ENCODE measurements at regions not wholly inside any gene's neighbourhood (a gene's known extent, or its start where the extent isn't known, plus 50 kb on each side); places are given as distances from the start of the nearest gene placed in this dataset.

GRCh38 chr3:191070201-191070600 lies 128.8 kb upstream of the OSTN start:
- H3K4me3 ChIP-seq (ENCODE audit: low read depth, low read length, poor library complexity, severe bottlenecking): no peak overlapping the region
- H3K36me3 ChIP-seq (ENCODE audit: insufficient read depth, low read length): no peaks in the 10 kb centered on the region
- TF ChIP-seq, protein P1, sequence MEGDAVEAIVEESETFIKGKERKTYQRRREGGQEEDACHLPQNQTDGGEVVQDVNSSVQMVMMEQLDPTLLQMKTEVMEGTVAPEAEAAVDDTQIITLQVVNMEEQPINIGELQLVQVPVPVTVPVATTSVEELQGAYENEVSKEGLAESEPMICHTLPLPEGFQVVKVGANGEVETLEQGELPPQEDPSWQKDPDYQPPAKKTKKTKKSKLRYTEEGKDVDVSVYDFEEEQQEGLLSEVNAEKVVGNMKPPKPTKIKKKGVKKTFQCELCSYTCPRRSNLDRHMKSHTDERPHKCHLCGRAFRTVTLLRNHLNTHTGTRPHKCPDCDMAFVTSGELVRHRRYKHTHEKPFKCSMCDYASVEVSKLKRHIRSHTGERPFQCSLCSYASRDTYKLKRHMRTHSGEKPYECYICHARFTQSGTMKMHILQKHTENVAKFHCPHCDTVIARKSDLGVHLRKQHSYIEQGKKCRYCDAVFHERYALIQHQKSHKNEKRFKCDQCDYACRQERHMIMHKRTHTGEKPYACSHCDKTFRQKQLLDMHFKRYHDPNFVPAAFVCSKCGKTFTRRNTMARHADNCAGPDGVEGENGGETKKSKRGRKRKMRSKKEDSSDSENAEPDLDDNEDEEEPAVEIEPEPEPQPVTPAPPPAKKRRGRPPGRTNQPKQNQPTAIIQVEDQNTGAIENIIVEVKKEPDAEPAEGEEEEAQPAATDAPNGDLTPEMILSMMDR (IDR thresholded peaks at IDR 0.05; ENCODE audit: low read length): no peak
- no peak for TF ChIP-seq EZH2 (IDR thresholded peaks at IDR 0.05; ENCODE audit: borderline replicate concordance, low read length)
- no peak overlapping the region for H3K9ac ChIP-seq (ENCODE audit: low read length)
- no peaks in the 10 kb centered on the region for H3K79me2 ChIP-seq (ENCODE audit: insufficient read depth, low read length)
- no peak overlapping the region for H3K4me2 ChIP-seq (ENCODE audit: low read length)
- no peak overlapping the region for H2AFZ ChIP-seq (ENCODE audit: low read length)
- no peaks in the 10 kb centered on the region for H3K9me3 ChIP-seq (ENCODE audit: low read length)
- H3F3A ChIP-seq (ENCODE audit: insufficient read depth, low read length): no peaks in the 10 kb centered on the region
- no peaks in the 10 kb centered on the region for H3K27me3 ChIP-seq (ENCODE audit: insufficient read depth, low read length)
- H3K27ac ChIP-seq (ENCODE audit: low read depth, low read length, poor library complexity, severe bottlenecking): no peak overlapping the region
- no peaks in the 10 kb centered on the region for H3K4me1 ChIP-seq (ENCODE audit: insufficient read depth, low read length, severe bottlenecking)
- H4K20me1 ChIP-seq (ENCODE audit: insufficient read depth, low read length): no peaks in the 10 kb centered on the region
- no peaks in the 10 kb centered on the region for H3K9me2 ChIP-seq (ENCODE audit: low read depth, low read length)

DNA sequence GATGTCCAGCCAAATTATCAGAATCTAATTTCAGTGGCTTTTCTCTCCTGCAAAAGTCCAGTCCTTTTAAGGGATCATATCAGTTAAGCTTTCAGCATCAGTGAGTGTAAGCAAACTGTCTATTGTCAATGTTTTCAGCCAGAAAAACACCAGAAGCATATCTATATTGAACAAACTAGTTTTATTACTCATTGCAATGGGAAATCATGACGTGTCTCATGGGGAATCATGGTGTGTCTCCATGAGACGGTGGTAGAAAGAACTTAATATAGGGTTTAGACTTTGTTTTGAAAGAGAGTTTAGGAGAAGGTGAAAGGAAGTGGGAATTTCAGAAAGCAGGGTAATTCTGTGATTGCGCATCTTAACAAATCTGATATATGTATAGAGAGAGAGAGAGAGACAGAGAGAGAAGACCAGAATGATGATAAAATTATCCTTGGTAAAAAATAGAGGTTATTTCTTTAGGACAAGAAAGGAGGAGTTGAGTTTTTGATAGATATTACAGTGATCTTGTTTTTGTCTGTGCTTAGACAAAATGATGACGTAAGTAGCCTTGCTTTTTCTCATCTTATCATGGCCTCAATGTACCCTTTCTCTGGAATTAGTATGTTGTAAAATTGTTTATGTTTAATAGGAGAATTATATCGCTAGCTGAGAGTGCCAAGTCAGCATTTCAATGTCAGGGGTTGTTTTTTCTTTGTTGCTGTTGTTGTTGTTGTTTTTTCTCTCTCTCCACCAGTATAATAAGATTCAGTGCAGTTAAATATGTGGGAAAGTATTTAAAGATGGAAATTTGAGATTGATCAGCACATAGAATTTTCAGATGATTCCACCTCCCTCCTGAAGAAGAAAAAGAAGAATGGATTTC lies 129.9 kb upstream of the OSTN start:
- TF ChIP-seq, protein P1 (IDR thresholded peaks at IDR 0.05; ENCODE audit: low read length): no peak
- TF ChIP-seq EZH2 (IDR thresholded peaks at IDR 0.05; ENCODE audit: borderline replicate concordance, low read length): no peak
- no peak overlapping the region for H3K4me3 ChIP-seq (ENCODE audit: low read depth, low read length, poor library complexity, severe bottlenecking)
- no peaks in the 10 kb centered on the region for H3K79me2 ChIP-seq (ENCODE audit: insufficient read depth, low read length)
- no peaks in the 10 kb centered on the region for H3K9me2 ChIP-seq (ENCODE audit: low read depth, low read length)
- H3K27ac ChIP-seq (ENCODE audit: low read depth, low read length, poor library complexity, severe bottlenecking): no peak overlapping the region
- no peak overlapping the region for H3K4me2 ChIP-seq (ENCODE audit: low read length)
- H3K36me3 ChIP-seq (ENCODE audit: insufficient read depth, low read length): no peaks in the 10 kb centered on the region
- no peak overlapping the region for H2AFZ ChIP-seq (ENCODE audit: low read length)
- no peaks in the 10 kb centered on the region for H3K4me1 ChIP-seq (ENCODE audit: insufficient read depth, low read length, severe bottlenecking)
- no peaks in the 10 kb centered on the region for H3K9me3 ChIP-seq (ENCODE audit: low read length)
- H3K27me3 ChIP-seq (ENCODE audit: insufficient read depth, low read length): no peaks in the 10 kb centered on the region
- no peak overlapping the region for H3K9ac ChIP-seq (ENCODE audit: low read length)
- no peaks in the 10 kb centered on the region for H3F3A ChIP-seq (ENCODE audit: insufficient read depth, low read length)
- no peaks in the 10 kb centered on the region for H4K20me1 ChIP-seq (ENCODE audit: insufficient read depth, low read length)

GRCh38 chr3:191066669-191067068 lies 132.4 kb upstream of the OSTN start:
- Histone ChIP-seq H3K79me2 (ENCODE audit: insufficient read depth, low read length) (no peaks in the 10 kb centered on the region), H3K27ac (ENCODE audit: low read depth, low read length, poor library complexity, severe bottlenecking) (no peak overlapping the region), H3K9me2 (ENCODE audit: low read depth, low read length) (no peaks in the 10 kb centered on the region), H3K27me3 (ENCODE audit: insufficient read depth, low read length) (no peaks in the 10 kb centered on the region), H3K9me3 (ENCODE audit: low read length) (no peaks in the 10 kb centered on the region), H3K4me1 (ENCODE audit: insufficient read depth, low read length, severe bottlenecking) (no peaks in the 10 kb centered on the region), H3K9ac (ENCODE audit: low read length) (no peak overlapping the region), H3K4me2 (ENCODE audit: low read length) (no peak overlapping the region), H2AFZ (ENCODE audit: low read length) (no peak overlapping the region), H3K4me3 (ENCODE audit: low read depth, low read length, poor library complexity, severe bottlenecking) (no peak overlapping the region), H4K20me1 (ENCODE audit: insufficient read depth, low read length) (no peaks in the 10 kb centered on the region), H3F3A (ENCODE audit: insufficient read depth, low read length) (no peaks in the 10 kb centered on the region), H3K36me3 (ENCODE audit: insufficient read depth, low read length) (no peaks in the 10 kb centered on the region)
- TF ChIP-seq EZH2 (IDR thresholded peaks at IDR 0.05; ENCODE audit: borderline replicate concordance, low read length): no peak
- TF ChIP-seq, protein P1 (IDR thresholded peaks at IDR 0.05; ENCODE audit: low read length): no peak
